Activated T-helper 1 cell treated with anti-CD3 and anti-CD28 coated beads, Interleukin-12 subunit alpha, Interleukin-12 subunit beta, Interleukin-2, Interleukin-4 antibody, amounts not matched to agents 30 ng/mL and 10 ng/mL and 1 ng/mL, durations not matched to agents 14 hours and 24 hours and 36 hours (primary cell): ENCODE measurements at regions not wholly inside any gene's neighbourhood (a gene's known extent, or its start where the extent isn't known, plus 50 kb on each side); places are given as distances from the start of the nearest gene placed in this dataset.
A peak's percentile ranks its signal among the peaks of the same experiment; 100 is the strongest.

ENCODE experiments used
- DNase-seq: peaks from one replicate; pipeline ENCODE4 v3.0.0; 2021; ENCODE audit warnings: low spot score
- H3K27ac Mint-ChIP-seq: one replicate; pipeline ENCODE4 v1.8.0; 2021; ENCODE audit warnings: mild to moderate bottlenecking, mixed read lengths
- H3K27me3 Mint-ChIP-seq: one replicate; pipeline ENCODE4 v1.8.0; 2022; ENCODE audit warnings: mild to moderate bottlenecking, moderate library complexity, mixed read lengths; ENCODE audit not compliant: insufficient read depth
- H3K36me3 Mint-ChIP-seq: one replicate; pipeline ENCODE4 v1.8.0; 2021; ENCODE audit warnings: low read depth, mixed read lengths
- H3K4me1 Mint-ChIP-seq: one replicate; pipeline ENCODE4 v1.8.0; 2021; ENCODE audit warnings: low read depth, mixed read lengths
- H3K4me3 Mint-ChIP-seq: one replicate; pipeline ENCODE4 v1.8.0; 2021; ENCODE audit warnings: mild to moderate bottlenecking, moderate library complexity, mixed read lengths
- H3K9me3 Mint-ChIP-seq: one replicate; pipeline ENCODE4 v1.8.0; 2021; ENCODE audit warnings: mixed read lengths
- intact Hi-C: fragments of 100-400 bp; cut with micrococcal nuclease; formaldehyde crosslinking; loops from one replicate; pipeline ENCODE4 v1.15.1; 2024

DNA sequence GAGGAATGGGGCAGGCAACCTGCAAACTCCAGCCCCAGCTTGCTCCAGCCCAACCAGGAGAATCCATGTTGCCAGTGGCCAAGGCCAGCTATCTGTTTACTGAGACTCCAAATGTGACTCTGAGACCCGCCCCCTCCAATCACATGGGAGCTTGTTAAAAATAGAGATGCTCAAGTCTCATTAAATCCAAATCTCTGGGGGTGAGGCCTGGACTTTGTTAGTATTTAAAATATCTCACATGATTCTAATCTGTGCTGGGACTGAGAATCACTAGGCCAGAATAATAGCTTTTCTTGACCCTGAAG, 224.2 kb upstream of the TBL1XR1 start:
- no peak overlapping the region for H3K27ac Mint-ChIP-seq
- DNase-seq: no peak
- H3K4me3 Mint-ChIP-seq: no peak overlapping the region
- H3K9me3 Mint-ChIP-seq: peaks cover 2% of the 10 kb centered on the region
- intact Hi-C loops: loop anchor here (10.0 kb wide), 1 partner anchor 1653 kb away; the partner anchor contains the start of gene ZMAT3
- H3K27me3 Mint-ChIP-seq: peaks cover 1% of the 10 kb centered on the region
- H3K36me3 Mint-ChIP-seq: peaks cover 2% of the 10 kb centered on the region
- peaks cover 29% of the 10 kb centered on the region for H3K4me1 Mint-ChIP-seq

DNA sequence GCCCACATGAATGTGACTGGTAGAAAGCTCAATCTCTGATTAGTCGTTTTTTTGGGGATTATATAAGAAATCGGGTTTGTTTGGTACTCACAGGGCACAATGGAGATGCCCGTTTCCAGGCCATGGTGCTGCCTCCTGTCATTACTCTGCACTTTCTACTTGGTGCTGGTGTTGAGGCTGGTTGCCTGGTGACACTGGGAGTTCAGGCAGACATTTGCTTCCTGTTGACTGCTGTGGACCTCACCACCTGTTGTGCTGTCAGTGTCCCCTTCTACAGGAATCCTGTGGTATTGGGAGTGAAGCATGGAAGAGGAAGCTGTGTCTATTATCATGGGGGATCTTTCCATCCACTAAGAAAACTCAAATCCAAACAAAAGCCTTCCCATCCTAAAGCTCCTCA, 227.2 kb upstream of the TBL1XR1 start:
- H3K27me3 Mint-ChIP-seq: peaks cover 6% of the 10 kb centered on the region
- peaks cover 5% of the 10 kb centered on the region for H3K9me3 Mint-ChIP-seq
- DNase-seq: no peak
- no peak overlapping the region for H3K27ac Mint-ChIP-seq
- H3K4me1 Mint-ChIP-seq: peaks cover 45% of the 10 kb centered on the region
- peaks cover 4% of the 10 kb centered on the region for H3K36me3 Mint-ChIP-seq
- intact Hi-C loops: loop anchor here (10.0 kb wide), 1 partner anchor 1650 kb away; the partner anchor contains the start of gene ZMAT3
- no peak overlapping the region for H3K4me3 Mint-ChIP-seq

DNA sequence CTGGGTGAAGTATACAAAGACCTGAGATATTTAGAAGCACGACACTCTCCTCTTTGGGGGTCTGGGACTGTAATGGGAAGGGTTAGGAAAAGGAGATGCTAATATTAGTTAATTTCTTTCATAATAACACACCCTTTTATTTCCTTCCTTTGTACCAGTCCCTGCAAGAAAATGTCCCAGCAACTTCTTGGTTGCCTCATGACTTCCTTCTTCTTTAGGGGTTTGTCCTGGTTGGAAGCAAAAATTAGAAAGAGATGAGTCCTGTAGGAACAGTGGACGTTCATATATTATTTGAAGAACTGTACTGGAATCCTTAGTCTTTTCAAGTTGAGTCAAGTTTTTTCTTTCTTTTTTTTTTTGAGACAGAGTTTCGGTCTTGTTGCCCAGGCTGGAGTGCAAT, 227.8 kb upstream of the TBL1XR1 start:
- Mint-ChIP-seq H3K27me3 (peaks cover 8% of the 10 kb centered on the region), H3K9me3 (peaks cover 5% of the 10 kb centered on the region), H3K4me3 (no peak overlapping the region), H3K4me1 (peaks cover 40% of the 10 kb centered on the region), H3K36me3 (peaks cover 4% of the 10 kb centered on the region), H3K27ac (no peak overlapping the region)
- intact Hi-C loops: loop anchor here (5.0 to 10.0 kb wide), 2 partner anchors 1650 to 1722 kb away; partner anchors contain the start of genes PIK3CA and ZMAT3
- no peak for DNase-seq

DNA sequence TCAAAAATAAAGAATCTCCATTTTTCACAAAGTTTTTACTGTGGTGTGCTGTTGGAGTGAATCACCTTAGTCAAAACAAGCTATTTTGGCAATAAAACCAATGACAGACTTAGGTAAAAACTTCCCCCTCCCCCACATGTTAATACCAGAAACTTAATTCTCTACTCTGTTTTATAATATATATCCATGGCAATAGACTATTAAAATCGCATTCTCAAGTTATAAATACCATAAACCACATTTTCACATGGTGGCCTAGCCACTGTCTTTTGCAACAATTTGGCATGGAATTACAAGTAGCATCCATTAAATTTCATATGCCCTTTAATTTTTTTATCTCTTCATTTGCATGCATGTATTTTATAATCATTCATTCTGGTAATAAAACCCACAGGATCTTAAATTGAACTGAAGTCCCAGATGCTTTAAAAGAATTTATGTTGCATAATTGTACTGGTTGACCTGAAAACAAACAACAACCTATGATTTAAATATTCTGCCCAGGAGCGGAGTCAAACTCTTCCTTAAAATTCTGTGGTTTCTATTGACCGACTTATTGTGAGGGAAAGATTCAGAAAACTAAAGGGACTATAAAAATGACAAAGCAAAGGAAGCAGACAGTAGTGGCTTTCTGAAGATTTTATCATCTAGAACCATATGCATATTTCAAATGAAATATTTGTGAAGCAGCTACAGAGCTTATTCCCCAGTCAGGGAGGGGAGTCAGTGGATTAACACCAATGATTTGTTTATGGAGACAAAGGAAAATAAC, 229.0 kb upstream of the TBL1XR1 start:
- no peak for DNase-seq
- H3K27me3 Mint-ChIP-seq: peaks cover 16% of the 10 kb centered on the region
- intact Hi-C loops: loop anchor here (2.0 to 10.0 kb wide), 5 partner anchors 173 to 1721 kb away; partner anchors contain the start of genes PIK3CA and ZMAT3
- H3K4me3 Mint-ChIP-seq: no peak overlapping the region
- H3K4me1 Mint-ChIP-seq: peaks cover 32% of the 10 kb centered on the region
- peaks cover 4% of the 10 kb centered on the region for H3K36me3 Mint-ChIP-seq
- H3K9me3 Mint-ChIP-seq: peaks cover 5% of the 10 kb centered on the region
- H3K27ac Mint-ChIP-seq: peak overlapping the region; percentile 40

DNA sequence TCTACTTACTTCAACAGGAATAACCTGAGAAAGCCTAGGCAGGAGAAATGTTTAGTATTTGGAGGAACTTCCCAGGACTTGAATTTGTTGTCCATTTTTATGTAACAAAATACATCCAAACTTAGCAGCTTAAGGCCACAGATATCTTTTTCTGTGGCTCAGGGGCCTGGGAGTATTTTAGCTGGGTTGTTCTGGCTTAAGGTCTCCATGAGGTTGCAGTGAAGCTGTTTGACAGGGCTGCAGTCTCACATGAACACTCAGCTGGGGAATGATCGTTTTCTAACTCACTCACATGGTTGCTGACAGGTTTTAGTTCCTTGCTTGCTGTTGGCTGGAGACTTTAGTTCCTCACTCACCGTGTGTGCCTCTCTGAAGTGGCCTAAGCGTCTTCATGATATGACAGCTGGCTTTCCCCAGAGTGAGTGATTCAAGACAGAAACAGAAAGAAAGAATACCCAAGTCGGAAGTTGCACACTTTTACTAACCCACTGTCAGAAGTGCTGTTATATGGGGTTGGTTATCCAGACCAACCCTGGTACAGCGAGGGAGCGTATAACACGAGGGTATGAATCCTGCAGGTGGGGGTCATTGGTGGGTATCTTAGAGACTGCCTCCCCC, 229.7 kb upstream of the TBL1XR1 start:
- H3K36me3 Mint-ChIP-seq: peaks cover 2% of the 10 kb centered on the region
- peaks cover 16% of the 10 kb centered on the region for H3K27me3 Mint-ChIP-seq
- intact Hi-C loops: loop anchor here (1.0 to 10.0 kb wide), 13 partner anchors 8 to 1720 kb away; partner anchors contain the start of genes PIK3CA and ZMAT3
- H3K27ac Mint-ChIP-seq: peak overlapping the region; percentile 59
- peaks cover 5% of the 10 kb centered on the region for H3K9me3 Mint-ChIP-seq
- peak; percentile 65 for DNase-seq
- H3K4me1 Mint-ChIP-seq: peaks cover 29% of the 10 kb centered on the region
- H3K4me3 Mint-ChIP-seq: peak overlapping the region; percentile 20

DNA sequence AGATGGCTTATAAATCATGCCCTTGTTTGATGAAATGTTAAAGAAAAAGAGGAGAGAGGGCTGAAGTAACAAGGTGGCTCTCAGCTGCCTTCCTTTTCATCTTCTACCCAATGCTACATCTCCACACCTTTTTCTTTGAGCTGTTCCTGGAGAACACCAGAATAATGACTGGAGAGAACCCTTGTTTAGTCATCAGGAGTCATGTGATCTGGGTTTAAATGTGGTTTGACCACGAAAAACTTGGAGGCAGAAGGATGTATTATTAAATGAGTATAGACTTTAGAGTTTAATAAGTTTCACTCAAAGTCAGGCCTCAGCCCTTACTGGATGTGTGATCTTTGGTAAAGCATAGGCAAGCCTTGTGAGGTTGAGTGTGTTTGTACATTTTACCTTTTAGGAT, 230.3 kb upstream of the TBL1XR1 start:
- Mint-ChIP-seq H3K4me3 (peak overlapping the region; percentile 20), H3K27ac (peak overlapping the region; percentile 59), H3K27me3 (peaks cover 16% of the 10 kb centered on the region), H3K4me1 (peaks cover 27% of the 10 kb centered on the region), H3K9me3 (peaks cover 5% of the 10 kb centered on the region), H3K36me3 (peaks cover 2% of the 10 kb centered on the region)
- intact Hi-C loops: loop anchor here (1.0 to 10.0 kb wide), 13 partner anchors 8 to 1720 kb away; partner anchors contain the start of genes PIK3CA and ZMAT3
- DNase-seq: peak; percentile 15

DNA sequence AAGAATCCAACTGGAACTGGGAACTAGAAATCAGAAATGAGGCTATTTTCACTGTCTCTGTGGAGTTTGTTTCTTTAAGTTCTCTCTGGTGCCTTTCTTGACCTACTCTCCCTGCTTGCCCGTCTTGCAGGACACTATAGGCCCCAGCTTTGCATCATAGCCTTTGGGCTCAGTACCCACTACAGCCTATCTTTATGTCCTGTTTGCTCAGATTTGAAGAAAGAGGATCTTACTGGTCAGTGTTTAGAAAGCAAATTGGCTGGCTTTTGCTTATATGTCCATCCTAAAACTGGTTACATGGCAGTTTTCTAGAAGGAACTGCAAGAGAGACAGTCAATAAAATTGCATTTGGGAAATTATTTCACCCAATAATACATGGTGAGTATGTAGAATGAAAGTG, 231.8 kb upstream of the TBL1XR1 start:
- Mint-ChIP-seq H3K4me1 (peaks cover 27% of the 10 kb centered on the region), H3K9me3 (peaks cover 5% of the 10 kb centered on the region), H3K4me3 (no peak overlapping the region), H3K27ac (peak overlapping the region; percentile 34), H3K27me3 (peaks cover 14% of the 10 kb centered on the region), H3K36me3 (peaks cover 2% of the 10 kb centered on the region)
- intact Hi-C loops: loop anchor here (5.0 to 10.0 kb wide), 2 partner anchors 1646 to 1718 kb away; partner anchors contain the start of genes PIK3CA and ZMAT3
- DNase-seq: no peak

DNA sequence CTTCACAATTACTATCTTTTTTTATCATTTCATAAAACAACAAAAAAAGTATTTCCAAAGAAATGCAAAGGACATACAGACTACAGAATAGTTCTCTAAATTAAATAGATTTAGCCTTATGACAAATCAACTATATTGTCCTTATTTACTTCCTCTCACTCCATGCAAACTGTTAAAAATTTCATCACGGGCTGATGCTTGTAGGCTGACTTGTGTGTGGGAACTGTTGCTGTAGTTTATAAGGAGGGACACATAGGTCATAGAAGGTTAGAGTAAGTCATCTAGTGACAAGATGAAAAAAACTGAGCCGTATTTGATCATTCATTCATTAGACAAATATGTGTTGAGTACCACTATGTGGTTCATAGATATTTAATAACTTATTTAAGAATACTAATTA, 232.5 kb upstream of the TBL1XR1 start:
- peaks cover 5% of the 10 kb centered on the region for H3K9me3 Mint-ChIP-seq
- peaks cover 27% of the 10 kb centered on the region for H3K4me1 Mint-ChIP-seq
- no peak overlapping the region for H3K4me3 Mint-ChIP-seq
- H3K27me3 Mint-ChIP-seq: peaks cover 14% of the 10 kb centered on the region
- H3K36me3 Mint-ChIP-seq: peaks cover 2% of the 10 kb centered on the region
- no peak for DNase-seq
- no peak overlapping the region for H3K27ac Mint-ChIP-seq
- intact Hi-C loops: loop anchor here (5.0 to 10.0 kb wide), 2 partner anchors 1645 to 1718 kb away; partner anchors contain the start of genes PIK3CA and ZMAT3

DNA sequence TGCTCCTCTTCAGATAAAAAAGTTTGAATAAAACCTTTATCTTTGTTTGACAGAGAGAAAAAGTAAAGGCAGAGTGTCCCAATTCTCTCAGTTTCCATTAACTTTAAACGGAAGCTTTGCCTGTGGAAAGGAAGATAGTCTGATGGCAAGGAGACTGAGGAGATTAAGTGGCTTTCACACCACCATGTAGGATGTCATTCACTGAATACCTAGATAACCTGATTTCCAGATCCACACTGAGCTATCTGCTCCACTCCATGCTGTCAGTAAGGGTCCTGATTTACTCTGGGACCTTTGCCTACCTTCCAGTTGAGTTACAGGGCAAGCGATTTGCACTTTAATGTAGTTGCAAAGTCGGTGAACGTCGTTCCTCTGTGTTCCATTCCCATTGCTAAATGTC, 233.4 kb upstream of the TBL1XR1 start:
- H3K36me3 Mint-ChIP-seq: peaks cover 2% of the 10 kb centered on the region
- H3K4me1 Mint-ChIP-seq: peaks cover 27% of the 10 kb centered on the region
- DNase-seq: no peak
- peaks cover 5% of the 10 kb centered on the region for H3K9me3 Mint-ChIP-seq
- H3K4me3 Mint-ChIP-seq: no peak overlapping the region
- peaks cover 14% of the 10 kb centered on the region for H3K27me3 Mint-ChIP-seq
- H3K27ac Mint-ChIP-seq: no peak overlapping the region
- intact Hi-C loops: no loop called here

DNA sequence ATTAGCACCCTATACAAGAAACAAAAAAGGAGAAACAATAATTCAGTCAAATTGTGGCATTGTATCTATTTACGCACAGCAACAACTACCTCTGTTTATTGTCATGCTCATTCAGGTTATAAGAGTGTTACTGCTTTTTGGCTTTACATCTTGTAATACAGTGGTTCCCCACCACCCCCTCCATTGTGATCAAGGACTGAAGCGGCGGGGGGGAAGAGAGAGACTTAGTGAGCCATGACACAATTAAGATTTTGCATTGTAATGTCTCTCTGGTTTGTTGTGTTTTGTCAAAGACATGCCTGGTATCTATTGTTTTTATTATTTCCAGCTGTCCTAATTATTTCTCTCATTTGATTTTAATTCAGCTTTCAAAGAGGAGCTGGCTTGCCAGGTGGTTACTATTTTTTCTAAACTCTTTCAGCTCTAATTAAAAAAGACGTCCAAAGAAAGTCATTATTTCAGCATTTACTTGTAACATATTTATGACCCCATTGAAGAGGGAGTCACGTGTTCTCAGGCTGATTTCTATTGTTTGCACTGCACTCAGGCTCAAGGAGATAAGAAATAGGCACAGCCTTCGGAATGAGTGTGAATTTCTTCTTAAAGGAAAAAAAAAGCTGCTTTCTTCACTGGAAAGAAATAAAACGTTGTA, 234.4 kb upstream of the TBL1XR1 start:
- DNase-seq: no peak
- Mint-ChIP-seq H3K9me3 (no peaks in the 10 kb centered on the region), H3K4me3 (no peak overlapping the region), H3K36me3 (no peaks in the 10 kb centered on the region), H3K4me1 (peaks cover 21% of the 10 kb centered on the region), H3K27me3 (peaks cover 16% of the 10 kb centered on the region), H3K27ac (no peak overlapping the region)
- intact Hi-C loops: no loop called here

DNA sequence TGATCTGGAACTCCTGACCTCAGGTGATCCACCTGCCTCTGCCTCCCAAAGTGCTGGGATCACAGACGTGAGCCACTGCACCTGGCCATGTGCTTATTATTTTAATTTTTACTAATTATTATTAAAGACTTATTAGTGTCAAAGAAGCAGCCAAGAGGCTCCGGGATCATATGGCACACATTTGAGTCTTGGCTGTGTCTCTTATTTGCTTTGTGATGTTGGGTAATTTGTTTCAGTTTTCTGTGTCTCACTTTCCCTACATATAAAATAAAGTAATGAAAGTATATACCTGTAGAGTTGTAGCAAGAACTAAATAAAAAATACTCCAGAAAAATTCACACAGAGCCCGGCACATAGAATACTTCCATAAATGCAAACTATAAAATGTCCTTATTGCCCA, 238.0 kb upstream of the TBL1XR1 start:
- H3K27ac Mint-ChIP-seq: no peak overlapping the region
- no peaks in the 10 kb centered on the region for H3K9me3 Mint-ChIP-seq
- no peaks in the 10 kb centered on the region for H3K36me3 Mint-ChIP-seq
- intact Hi-C loops: no loop called here
- H3K27me3 Mint-ChIP-seq: peaks cover 13% of the 10 kb centered on the region
- H3K4me1 Mint-ChIP-seq: no peaks in the 10 kb centered on the region
- DNase-seq: no peak
- no peak overlapping the region for H3K4me3 Mint-ChIP-seq

DNA sequence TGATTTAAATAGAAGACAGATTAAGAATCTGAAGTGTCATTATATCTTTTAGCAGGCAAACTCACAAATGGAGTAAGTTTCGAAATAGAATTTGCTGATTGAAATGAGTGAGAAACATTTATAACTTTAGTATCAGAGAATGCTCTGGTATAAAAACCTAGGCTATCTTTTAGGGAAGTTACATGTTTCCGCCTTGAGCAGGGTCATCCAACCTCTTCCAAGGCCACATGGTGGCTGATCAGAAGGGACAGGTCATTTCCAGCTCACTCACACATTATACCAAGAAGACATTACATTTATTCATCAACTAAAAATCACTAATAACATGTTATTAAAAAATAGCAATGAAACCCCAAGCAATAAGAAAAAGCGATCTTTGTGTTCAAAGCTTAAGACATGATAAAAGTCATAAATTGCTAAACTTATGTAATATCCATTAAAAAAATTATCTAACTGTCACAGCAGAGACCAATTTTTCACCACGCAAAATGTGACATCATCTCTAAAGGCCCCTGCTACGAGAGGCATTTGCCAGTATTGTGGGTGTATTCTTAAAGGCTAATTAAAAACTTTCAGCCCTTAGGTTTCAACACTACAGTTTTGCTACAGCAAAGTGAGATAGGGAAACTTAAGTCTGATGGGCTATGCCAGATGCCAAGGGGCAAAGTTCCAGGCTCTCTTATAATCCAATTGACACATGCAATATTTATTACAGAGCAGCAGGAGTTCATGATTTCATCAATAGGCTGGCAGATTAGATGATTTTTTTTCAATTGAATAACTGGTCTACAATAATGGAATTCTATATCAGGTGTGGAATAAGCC, 240.4 kb upstream of the TBL1XR1 start:
- DNase-seq: no peak
- Mint-ChIP-seq H3K27me3 (peaks cover 6% of the 10 kb centered on the region), H3K9me3 (no peaks in the 10 kb centered on the region), H3K27ac (no peak overlapping the region), H3K36me3 (no peaks in the 10 kb centered on the region), H3K4me3 (no peak overlapping the region), H3K4me1 (no peaks in the 10 kb centered on the region)
- intact Hi-C loops: no loop called here
